SK-N-SH treated with all-trans-retinoic acid at 6 μM for 48 hours (cell line): ENCODE measurements at regions not wholly inside any gene's neighbourhood (a gene's known extent, or its start where the extent isn't known, plus 50 kb on each side); places are given as distances from the start of the nearest gene placed in this dataset.

Experiments used
- ARNTL ChIP-seq: fragments of 450-650 bp; formaldehyde crosslinking; IDR thresholded peaks from 2 replicates; pipeline ENCODE4 v1.5.0; 2020; ENCODE audit warnings: low read depth, mild to moderate bottlenecking, moderate library complexity, borderline replicate concordance
- CREB5 ChIP-seq: fragments of 250-450 bp; sonication (Bioruptor Pico); IDR thresholded peaks from 2 replicates; pipeline ENCODE4 v1.5.1; 2020; ENCODE audit warnings: low read depth, mild to moderate bottlenecking, moderate library complexity
- OSR1 ChIP-seq: fragments of 250-450 bp; sonication (Bioruptor Pico); IDR thresholded peaks from 2 replicates; pipeline ENCODE4 v1.8.0; 2022; ENCODE audit warnings: moderate library complexity, mild to moderate bottlenecking, inconsistent platforms
- POU6F1 ChIP-seq: fragments of 250-450 bp; sonication (Bioruptor Pico); IDR thresholded peaks from 2 replicates; pipeline ENCODE4 v1.8.0; 2021; ENCODE audit warnings: low read depth, mild to moderate bottlenecking, moderate library complexity, borderline replicate concordance
- RARB ChIP-seq: fragments of 250-450 bp; sonication (Bioruptor Pico); IDR thresholded peaks from 2 replicates; pipeline ENCODE4 v1.8.0; 2021; ENCODE audit warnings: mild to moderate bottlenecking, moderate library complexity
- TSHZ2 ChIP-seq: fragments of 250-450 bp; sonication (Bioruptor Pico); IDR thresholded peaks from 2 replicates; pipeline ENCODE4 v1.5.0; 2020; ENCODE audit warnings: mild to moderate bottlenecking, moderate library complexity
- ZC3H10 ChIP-seq: fragments of 250-450 bp; sonication (Bioruptor Pico); IDR thresholded peaks from 2 replicates; pipeline ENCODE4 v1.5.1; 2021; ENCODE audit warnings: mild to moderate bottlenecking, moderate library complexity
- ZFP3 ChIP-seq: fragments of 250-450 bp; sonication (Bioruptor Pico); IDR thresholded peaks from 2 replicates; pipeline ENCODE4 v1.5.0; 2020; ENCODE audit warnings: mild to moderate bottlenecking, moderate library complexity
- ZFP30 ChIP-seq: fragments of 450-650 bp; formaldehyde crosslinking; IDR thresholded peaks from 2 replicates; pipeline ENCODE4 v1.5.0; 2022; ENCODE audit warnings: mild to moderate bottlenecking, moderate library complexity
- ZNF70 ChIP-seq: fragments of 450-650 bp; formaldehyde crosslinking; IDR thresholded peaks from 2 replicates; pipeline ENCODE4 v1.5.0; 2020; ENCODE audit warnings: mild to moderate bottlenecking, moderate library complexity

- TF ChIP-seq TSHZ2 (CRISPR knock-in tag): no peak
- no peak for TF ChIP-seq ZNF70 (CRISPR knock-in tag)
- TF ChIP-seq CREB5: no peak
- no peak for TF ChIP-seq ZC3H10
- no peak for TF ChIP-seq ZFP30 (CRISPR knock-in tag)
- TF ChIP-seq RARB (CRISPR knock-in tag): no peak
- TF ChIP-seq ARNTL (CRISPR knock-in tag): no peak
- TF ChIP-seq ZFP3 (CRISPR knock-in tag): no peak
- TF ChIP-seq OSR1 (CRISPR knock-in tag): no peak
- no peak for TF ChIP-seq POU6F1 (CRISPR knock-in tag)
Observed at GRCh38 chr2:220626603-220627002, 945.5 kb downstream of the EPHA4 start.
